ENCODE measurements at regions not wholly inside any gene's neighbourhood (a gene's known extent, or its start where the extent isn't known, plus 50 kb on each side); places are given as distances from the start of the nearest gene placed in this dataset.

DNA sequence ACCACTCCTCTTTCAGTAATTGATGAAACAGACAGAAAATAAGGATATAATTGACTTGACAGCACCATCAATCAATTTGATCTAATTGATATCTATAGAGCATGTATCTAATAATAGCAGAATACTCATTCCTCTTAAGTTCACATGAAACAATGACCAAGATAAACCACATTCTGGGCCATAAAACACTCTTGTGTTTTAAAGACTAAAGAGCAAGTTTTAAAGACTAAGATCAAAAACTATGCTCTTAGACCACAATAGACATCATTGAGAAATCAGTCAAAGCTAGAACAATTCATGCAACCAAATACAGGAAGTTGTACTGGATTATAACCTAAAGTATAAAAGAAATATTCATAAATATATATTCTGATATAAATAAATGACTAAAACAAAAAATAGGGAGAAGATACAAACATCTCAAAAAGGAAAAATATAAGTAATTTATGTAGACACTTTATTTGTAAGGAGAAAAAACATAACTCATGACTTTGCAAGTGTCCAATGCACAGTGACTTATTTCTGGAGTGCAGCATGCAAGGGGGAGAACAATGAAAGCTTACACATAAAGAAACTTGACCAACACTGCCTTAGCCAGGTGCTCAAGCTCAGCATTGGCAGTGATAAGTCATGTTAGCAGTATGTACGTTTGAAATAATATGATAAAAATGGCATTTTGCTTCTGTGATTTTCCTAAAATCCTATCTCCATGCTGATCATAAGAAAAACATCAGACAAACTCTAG lies 312.7 kb upstream of the IGFBP3 start (continued):
- TF ChIP-seq KAT2A (conservative IDR thresholded peaks at IDR 0.05; ENCODE audit: control insufficient read depth, low read depth, low read length) (no peak), ETV6 (conservative IDR thresholded peaks at IDR 0.05 in 1 of 2, IDR thresholded peaks at IDR 0.05 in 1 of 2; ENCODE audit: borderline replicate concordance in 1 of 2, low read depth in 1 of 2) (no peak), FOS (IDR thresholded peaks at IDR 0.05; ENCODE audit: borderline replicate concordance, extremely low read depth, insufficient read length) (no peak), POLR2AphosphoS5 (IDR thresholded peaks at IDR 0.05; ENCODE audit: low read length) (no peak), ZZZ3 (IDR thresholded peaks at IDR 0.05; ENCODE audit: control insufficient read depth, insufficient read length, low read depth) (no peak), POU2F2 (IDR thresholded peaks at IDR 0.05; ENCODE audit: borderline replicate concordance, low read depth, low read length) (no peak), TCF7 (IDR thresholded peaks at IDR 0.05; ENCODE audit: borderline replicate concordance) (0 out of 2 replicates have a peak, but pooled peaks have one; percentile 39), CREM (IDR thresholded peaks at IDR 0.05; ENCODE audit: low read depth) (peak; percentile 61), CHD1 (IDR thresholded peaks at IDR 0.05; ENCODE audit: low read depth, low read length) (no peak), MYB (IDR thresholded peaks at IDR 0.05; ENCODE audit: borderline replicate concordance, low read depth, low read length) (no peak), ESRRA (IDR thresholded peaks at IDR 0.05; ENCODE audit: low read length) (no peak), NRF1 (conservative IDR thresholded peaks at IDR 0.05; ENCODE audit: low read depth, low read length) (no peak), GABPA (IDR thresholded peaks at IDR 0.05; ENCODE audit: low read depth) (no peak), NFXL1 (IDR thresholded peaks at IDR 0.05; ENCODE audit: borderline replicate concordance) (no peak), MEF2B (IDR thresholded peaks at IDR 0.05; ENCODE audit: partially characterized antibody, poor library complexity, severe bottlenecking) (peak; percentile 43), SUPT20H (IDR thresholded peaks at IDR 0.05; ENCODE audit: borderline replicate concordance, control insufficient read depth, low read depth, low read length) (no peak), RUNX3 (IDR thresholded peaks at IDR 0.05; ENCODE audit: low read length) (peak; percentile 62; the same call in 1 of the 2 replicates), CBX3 (IDR thresholded peaks at IDR 0.05; ENCODE audit: borderline replicate concordance, low read depth) (no peak)
- TF ChIP-seq, protein P1, sequence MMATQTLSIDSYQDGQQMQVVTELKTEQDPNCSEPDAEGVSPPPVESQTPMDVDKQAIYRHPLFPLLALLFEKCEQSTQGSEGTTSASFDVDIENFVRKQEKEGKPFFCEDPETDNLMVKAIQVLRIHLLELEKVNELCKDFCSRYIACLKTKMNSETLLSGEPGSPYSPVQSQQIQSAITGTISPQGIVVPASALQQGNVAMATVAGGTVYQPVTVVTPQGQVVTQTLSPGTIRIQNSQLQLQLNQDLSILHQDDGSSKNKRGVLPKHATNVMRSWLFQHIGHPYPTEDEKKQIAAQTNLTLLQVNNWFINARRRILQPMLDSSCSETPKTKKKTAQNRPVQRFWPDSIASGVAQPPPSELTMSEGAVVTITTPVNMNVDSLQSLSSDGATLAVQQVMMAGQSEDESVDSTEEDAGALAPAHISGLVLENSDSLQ (IDR thresholded peaks at IDR 0.05): no peak
- TF ChIP-seq, protein P2, sequence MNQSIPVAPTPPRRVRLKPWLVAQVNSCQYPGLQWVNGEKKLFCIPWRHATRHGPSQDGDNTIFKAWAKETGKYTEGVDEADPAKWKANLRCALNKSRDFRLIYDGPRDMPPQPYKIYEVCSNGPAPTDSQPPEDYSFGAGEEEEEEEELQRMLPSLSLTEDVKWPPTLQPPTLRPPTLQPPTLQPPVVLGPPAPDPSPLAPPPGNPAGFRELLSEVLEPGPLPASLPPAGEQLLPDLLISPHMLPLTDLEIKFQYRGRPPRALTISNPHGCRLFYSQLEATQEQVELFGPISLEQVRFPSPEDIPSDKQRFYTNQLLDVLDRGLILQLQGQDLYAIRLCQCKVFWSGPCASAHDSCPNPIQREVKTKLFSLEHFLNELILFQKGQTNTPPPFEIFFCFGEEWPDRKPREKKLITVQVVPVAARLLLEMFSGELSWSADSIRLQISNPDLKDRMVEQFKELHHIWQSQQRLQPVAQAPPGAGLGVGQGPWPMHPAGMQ (IDR thresholded peaks at IDR 0.05; ENCODE audit: borderline replicate concordance): no peak
- TF ChIP-seq, protein P3, sequence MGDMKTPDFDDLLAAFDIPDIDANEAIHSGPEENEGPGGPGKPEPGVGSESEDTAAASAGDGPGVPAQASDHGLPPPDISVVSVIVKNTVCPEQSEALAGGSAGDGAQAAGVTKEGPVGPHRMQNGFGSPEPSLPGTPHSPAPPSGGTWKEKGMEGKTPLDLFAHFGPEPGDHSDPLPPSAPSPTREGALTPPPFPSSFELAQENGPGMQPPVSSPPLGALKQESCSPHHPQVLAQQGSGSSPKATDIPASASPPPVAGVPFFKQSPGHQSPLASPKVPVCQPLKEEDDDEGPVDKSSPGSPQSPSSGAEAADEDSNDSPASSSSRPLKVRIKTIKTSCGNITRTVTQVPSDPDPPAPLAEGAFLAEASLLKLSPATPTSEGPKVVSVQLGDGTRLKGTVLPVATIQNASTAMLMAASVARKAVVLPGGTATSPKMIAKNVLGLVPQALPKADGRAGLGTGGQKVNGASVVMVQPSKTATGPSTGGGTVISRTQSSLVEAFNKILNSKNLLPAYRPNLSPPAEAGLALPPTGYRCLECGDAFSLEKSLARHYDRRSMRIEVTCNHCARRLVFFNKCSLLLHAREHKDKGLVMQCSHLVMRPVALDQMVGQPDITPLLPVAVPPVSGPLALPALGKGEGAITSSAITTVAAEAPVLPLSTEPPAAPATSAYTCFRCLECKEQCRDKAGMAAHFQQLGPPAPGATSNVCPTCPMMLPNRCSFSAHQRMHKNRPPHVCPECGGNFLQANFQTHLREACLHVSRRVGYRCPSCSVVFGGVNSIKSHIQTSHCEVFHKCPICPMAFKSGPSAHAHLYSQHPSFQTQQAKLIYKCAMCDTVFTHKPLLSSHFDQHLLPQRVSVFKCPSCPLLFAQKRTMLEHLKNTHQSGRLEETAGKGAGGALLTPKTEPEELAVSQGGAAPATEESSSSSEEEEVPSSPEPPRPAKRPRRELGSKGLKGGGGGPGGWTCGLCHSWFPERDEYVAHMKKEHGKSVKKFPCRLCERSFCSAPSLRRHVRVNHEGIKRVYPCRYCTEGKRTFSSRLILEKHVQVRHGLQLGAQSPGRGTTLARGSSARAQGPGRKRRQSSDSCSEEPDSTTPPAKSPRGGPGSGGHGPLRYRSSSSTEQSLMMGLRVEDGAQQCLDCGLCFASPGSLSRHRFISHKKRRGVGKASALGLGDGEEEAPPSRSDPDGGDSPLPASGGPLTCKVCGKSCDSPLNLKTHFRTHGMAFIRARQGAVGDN (IDR thresholded peaks at IDR 0.05): no peak
